HEK293 (cell line): ENCODE measurements at regions not wholly inside any gene's neighbourhood (a gene's known extent, or its start where the extent isn't known, plus 50 kb on each side); places are given as distances from the start of the nearest gene placed in this dataset.

Experiments used
- CTCF ChIA-PET: fragments of 350-600 bp; formaldehyde crosslinking; extraction: SDS; loops from one replicate; lab custom pipeline; 2021; ENCODE audit warnings: antibody characterized with exemption; lab: Yijun Ruan, JAX
- POLR2A ChIA-PET: fragments of 300-600 bp; formaldehyde crosslinking; extraction: SDS; loops from one replicate; lab custom pipeline; 2020; ENCODE audit warnings: antibody characterized with exemption, inconsistent platforms; lab: Yijun Ruan, JAX
- H3K27ac ChIP-seq: fragments of 200-500 bp; sonication (Bioruptor generic); 2 replicates; pipeline ENCODE4 v1.5.1; 2014; ENCODE audit warnings: low read depth, low read length, control low read depth, inconsistent platforms; ENCODE audit errors: extremely low read depth
- H3K36me3 ChIP-seq, 2 experiments: fragments of 200-500 bp in 1 of 2; sonication (Bioruptor generic) in 1 of 2; 1 replicate in 1 of 2; 2 replicates in 1 of 2; pipeline ENCODE4 v1.5.1; 2014 to 2017; ENCODE audit warnings: inconsistent platforms in 2 of 2, low read length in 2 of 2; ENCODE audit not compliant: control insufficient read depth in 2 of 2, insufficient read depth in 1 of 2
- H3K4me1 ChIP-seq: fragments of 200-500 bp; sonication (Bioruptor generic); 2 replicates; pipeline ENCODE4 v1.5.1; 2014; ENCODE audit warnings: mild to moderate bottlenecking, low read length, inconsistent platforms; ENCODE audit not compliant: control insufficient read depth, insufficient read depth
- H3K4me3 ChIP-seq: 2 replicates; pipeline ENCODE4 v1.5.1; 2011; ENCODE audit warnings: low read depth, mild to moderate bottlenecking, control low read depth, low read length, moderate library complexity
- H3K9me3 ChIP-seq: fragments of 200-500 bp; sonication (Bioruptor generic); 2 replicates; pipeline ENCODE4 v1.5.1; 2014; ENCODE audit warnings: low read depth, low read length, inconsistent platforms; ENCODE audit not compliant: control insufficient read depth, insufficient read depth
- GLI2 ChIP-seq: fragments of 450-650 bp; formaldehyde crosslinking; IDR thresholded peaks from 2 replicates; pipeline ENCODE4; 2017; ENCODE audit warnings: missing biosample characterization, missing genetic modification characterization, low read depth, borderline replicate concordance
- HOXD13 ChIP-seq: sonication (generic); formaldehyde crosslinking; IDR thresholded peaks from 2 replicates; pipeline ENCODE4 v1.8.0; 2022; ENCODE audit warnings: missing genetic modification reagents, borderline replicate concordance
- KLF16 ChIP-seq: fragments of 450-650 bp; formaldehyde crosslinking; IDR thresholded peaks from 2 replicates; pipeline ENCODE4 v1.5.1; 2017; ENCODE audit warnings: missing biosample characterization, missing genetic modification characterization
- KLF8 ChIP-seq: fragments of 450-650 bp; formaldehyde crosslinking; IDR thresholded peaks from 2 replicates; pipeline ENCODE4 v1.5.1; 2016; ENCODE audit warnings: missing biosample characterization, missing genetic modification characterization
- MYNN ChIP-seq: fragments of 450-650 bp; formaldehyde crosslinking; IDR thresholded peaks from 2 replicates; pipeline ENCODE4 v1.5.1; 2016; ENCODE audit warnings: missing biosample characterization, missing genetic modification characterization, borderline replicate concordance
- OSR2 ChIP-seq: fragments of 450-650 bp; formaldehyde crosslinking; IDR thresholded peaks from 2 replicates; pipeline ENCODE4 v1.5.1; 2016; ENCODE audit warnings: missing biosample characterization, missing genetic modification characterization
- PRDM4 ChIP-seq: fragments of 450-650 bp; formaldehyde crosslinking; IDR thresholded peaks from 2 replicates; pipeline ENCODE4 v1.5.1; 2017; ENCODE audit warnings: missing biosample characterization, missing genetic modification characterization
- RBAK ChIP-seq: fragments of 450-650 bp; formaldehyde crosslinking; IDR thresholded peaks from 2 replicates; pipeline ENCODE4 v1.5.1; 2016; ENCODE audit warnings: missing biosample characterization, missing genetic modification characterization
- SP2 ChIP-seq: fragments of 450-650 bp; formaldehyde crosslinking; IDR thresholded peaks from 2 replicates; pipeline ENCODE4 v1.5.1; 2016; ENCODE audit warnings: missing biosample characterization, missing genetic modification characterization
- SP7 ChIP-seq: fragments of 450-650 bp; formaldehyde crosslinking; IDR thresholded peaks from 2 replicates; pipeline ENCODE4 v1.5.1; 2016; ENCODE audit warnings: missing biosample characterization, missing genetic modification characterization
- WT1 ChIP-seq: fragments of 450-650 bp; formaldehyde crosslinking; IDR thresholded peaks from 2 replicates; pipeline ENCODE4 v1.5.1; 2016; ENCODE audit warnings: missing biosample characterization, missing genetic modification characterization
- ZBTB6 ChIP-seq: fragments of 450-650 bp; formaldehyde crosslinking; IDR thresholded peaks from 2 replicates; pipeline ENCODE4 v1.5.1; 2017; ENCODE audit warnings: missing biosample characterization, missing genetic modification characterization
- ZNF140 ChIP-seq: fragments of 450-650 bp; formaldehyde crosslinking; IDR thresholded peaks from 2 replicates; pipeline ENCODE4 v1.5.1; 2016; ENCODE audit warnings: missing biosample characterization, missing genetic modification characterization
- ZNF169 ChIP-seq: fragments of 450-650 bp; formaldehyde crosslinking; IDR thresholded peaks from 2 replicates; pipeline ENCODE4 v1.5.1; 2016; ENCODE audit warnings: missing biosample characterization, missing genetic modification characterization
- ZNF223 ChIP-seq: fragments of 450-650 bp; formaldehyde crosslinking; IDR thresholded peaks from 2 replicates; pipeline ENCODE4 v1.5.1; 2016; ENCODE audit warnings: missing biosample characterization, missing genetic modification characterization
- ZNF239 ChIP-seq: fragments of 450-650 bp; formaldehyde crosslinking; IDR thresholded peaks from 2 replicates; pipeline ENCODE4 v1.5.1; 2016; ENCODE audit warnings: missing biosample characterization, missing genetic modification characterization
- ZNF24 ChIP-seq: fragments of 450-650 bp; formaldehyde crosslinking; IDR thresholded peaks from 2 replicates; pipeline ENCODE4 v1.5.1; 2016; ENCODE audit warnings: missing biosample characterization, missing genetic modification characterization
- ZNF248 ChIP-seq: fragments of 450-650 bp; formaldehyde crosslinking; IDR thresholded peaks from 2 replicates; pipeline ENCODE4 v1.5.1; 2017; ENCODE audit warnings: missing biosample characterization, missing genetic modification characterization
- ZNF26 ChIP-seq: fragments of 450-650 bp; formaldehyde crosslinking; IDR thresholded peaks from 2 replicates; pipeline ENCODE4 v1.5.1; 2016; ENCODE audit warnings: missing biosample characterization, missing genetic modification characterization
- ZNF292 ChIP-seq: fragments of 450-650 bp; formaldehyde crosslinking; IDR thresholded peaks from 2 replicates; pipeline ENCODE4 v1.5.1; 2016; ENCODE audit warnings: low read depth, missing biosample characterization, missing genetic modification characterization, borderline replicate concordance
- ZNF341 ChIP-seq: fragments of 450-650 bp; formaldehyde crosslinking; IDR thresholded peaks from 2 replicates; pipeline ENCODE4; 2016; ENCODE audit warnings: low read depth, missing biosample characterization, missing genetic modification characterization
- ZNF48 ChIP-seq: fragments of 450-650 bp; formaldehyde crosslinking; IDR thresholded peaks from 2 replicates; pipeline ENCODE4 v1.5.1; 2016; ENCODE audit warnings: missing biosample characterization, missing genetic modification characterization
- ZNF513 ChIP-seq: fragments of 450-650 bp; IDR thresholded peaks from 2 replicates; pipeline ENCODE4 v1.5.1; 2018; ENCODE audit warnings: missing biosample characterization, missing genetic modification characterization
- ZNF600 ChIP-seq: fragments of 450-650 bp; formaldehyde crosslinking; IDR thresholded peaks from 2 replicates; pipeline ENCODE4 v1.5.1; 2016; ENCODE audit warnings: missing biosample characterization, missing genetic modification characterization
- ZNF645 ChIP-seq: fragments of 450-650 bp; formaldehyde crosslinking; IDR thresholded peaks from 2 replicates; pipeline ENCODE4; 2016; ENCODE audit warnings: missing biosample characterization, missing genetic modification characterization
- ZNF660 ChIP-seq: fragments of 450-650 bp; IDR thresholded peaks from 2 replicates; pipeline ENCODE4 v1.5.1; 2018; ENCODE audit warnings: missing biosample characterization, mild to moderate bottlenecking, missing genetic modification characterization
- ZNF701 ChIP-seq: fragments of 450-650 bp; formaldehyde crosslinking; IDR thresholded peaks from 2 replicates; pipeline ENCODE4 v1.5.1; 2016; ENCODE audit warnings: missing biosample characterization, missing genetic modification characterization
- ZNF776 ChIP-seq: fragments of 450-650 bp; formaldehyde crosslinking; IDR thresholded peaks from 2 replicates; pipeline ENCODE4 v1.5.0; 2017; ENCODE audit warnings: missing biosample characterization, missing genetic modification characterization, borderline replicate concordance
- ZSCAN16 ChIP-seq: fragments of 450-650 bp; formaldehyde crosslinking; IDR thresholded peaks from 2 replicates; pipeline ENCODE4 v1.5.1; 2016; ENCODE audit warnings: missing biosample characterization, missing genetic modification characterization
- ZSCAN23 ChIP-seq: fragments of 450-650 bp; formaldehyde crosslinking; IDR thresholded peaks from 2 replicates; pipeline ENCODE4 v1.5.1; 2016; ENCODE audit warnings: missing biosample characterization, missing genetic modification characterization

GRCh38 chr2:58604096-58604495 is 363.0 kb upstream of the FANCL start:
- no peak for TF ChIP-seq SP2 (tag by site-specific recombination)
- no peak for TF ChIP-seq ZNF140 (tag by site-specific recombination)
- no peak for TF ChIP-seq ZBTB6 (tag by site-specific recombination)
- TF ChIP-seq RBAK (tag by site-specific recombination) = no peak
- TF ChIP-seq ZSCAN23 (tag by site-specific recombination) = no peak
- TF ChIP-seq ZNF776 (tag by site-specific recombination) = no peak
- no peak for TF ChIP-seq ZNF248 (tag by site-specific recombination)
- TF ChIP-seq HOXD13 = no peak
- TF ChIP-seq ZNF341 (tag by site-specific recombination) = no peak
- TF ChIP-seq ZNF24 (tag by site-specific recombination) = no peak
- no peak for TF ChIP-seq KLF16 (tag by site-specific recombination)
- TF ChIP-seq ZNF223 (tag by site-specific recombination) = no peak
- TF ChIP-seq OSR2 (tag by site-specific recombination) = no peak
- TF ChIP-seq WT1 (tag by site-specific recombination) = no peak
- TF ChIP-seq ZNF48 (tag by site-specific recombination) = no peak
- TF ChIP-seq ZNF292 = no peak
- no peak for TF ChIP-seq KLF8 (tag by site-specific recombination)
- Histone ChIP-seq H3K4me1 (peaks cover under 1% of the 10 kb centered on the region; the same call in 1 of the 2 replicates), H3K9me3 (no peaks in the 10 kb centered on the region), H3K27ac (no peak overlapping the region), H3K4me3 (no peak overlapping the region), H3K36me3 (no peaks in the 10 kb centered on the region)
- CTCF ChIA-PET = no interaction called here
- POLR2A ChIA-PET = no interaction called here

- no peak for TF ChIP-seq PRDM4 (tag by site-specific recombination)
- TF ChIP-seq GLI2 = no peak
- TF ChIP-seq ZSCAN16 (tag by site-specific recombination) = no peak
- TF ChIP-seq ZNF239 (tag by site-specific recombination) = no peak
- no peak for TF ChIP-seq ZNF660 (tag by site-specific recombination)
- TF ChIP-seq ZNF645 (tag by site-specific recombination) = no peak
- no peak for TF ChIP-seq SP7 (tag by site-specific recombination)
- TF ChIP-seq ZNF26 (tag by site-specific recombination) = no peak
- no peak for TF ChIP-seq ZNF600
- TF ChIP-seq ZNF513 = no peak
- no peak for TF ChIP-seq ZNF169 (tag by site-specific recombination)
- TF ChIP-seq ZNF248 (tag by site-specific recombination) = no peak
- no peak for TF ChIP-seq ZNF701 (tag by site-specific recombination)
- TF ChIP-seq MYNN (tag by site-specific recombination) = no peak
- Histone ChIP-seq H3K27ac (no peak overlapping the region), H3K4me1 (no peaks in the 10 kb centered on the region), H3K4me3 (no peak overlapping the region), H3K9me3 (no peaks in the 10 kb centered on the region), H3K36me3 (no peaks in the 10 kb centered on the region)
- ChIA-PET POLR2A (no interaction called here), CTCF (no interaction called here)
These were observed 359.9 kb upstream of the FANCL start for GRCh38 chr2:58601017-58601416.
